ENCODE measurements at regions not wholly inside any gene's neighbourhood (a gene's known extent, or its start where the extent isn't known, plus 50 kb on each side); places are given as distances from the start of the nearest gene placed in this dataset.

- H3K4me1 ChIP-seq, result no peaks in the 10 kb centered on the region
- no peaks in the 10 kb centered on the region for H3K36me3 ChIP-seq
- WGBS, 2 donors, result 77 to 80% methylated on average over 1 of the region's 1 CpG
- intact Hi-C loops (cut with DNase I), result no loop called here
- no peaks in the 10 kb centered on the region for H3K27me3 ChIP-seq
- no peaks in the 10 kb centered on the region for H3K9me3 ChIP-seq
- H3K27ac ChIP-seq, result no peak overlapping the region
- no peak overlapping the region for H3K4me3 ChIP-seq
- no peak for DNase-seq
- no peak for TF ChIP-seq POLR2AphosphoS5 (IDR thresholded peaks at IDR 0.05)
- no peak for TF ChIP-seq CTCF (IDR thresholded peaks at IDR 0.05)
- no peak for TF ChIP-seq POLR2A (IDR thresholded peaks at IDR 0.05)
- TF ChIP-seq EP300 (IDR thresholded peaks at IDR 0.05), result no peak
These were observed 266.2 kb upstream of the PHF14 start for GRCh38 chr7:10707519-10707918.

- Histone ChIP-seq H3K4me3 (no peak overlapping the region), H3K27ac (no peak overlapping the region), H3K27me3 (no peaks in the 10 kb centered on the region), H3K4me1 (no peaks in the 10 kb centered on the region), H3K36me3 (no peaks in the 10 kb centered on the region), H3K9me3 (no peaks in the 10 kb centered on the region)
- 26 to 33% methylated on average over 5 of the region's 5 CpGs for WGBS, 2 donors
- no peak for DNase-seq
- TF ChIP-seq EP300 (IDR thresholded peaks at IDR 0.05) (no peak), POLR2AphosphoS5 (IDR thresholded peaks at IDR 0.05) (no peak), POLR2A (IDR thresholded peaks at IDR 0.05) (no peak), CTCF (IDR thresholded peaks at IDR 0.05) (no peak)
- intact Hi-C loops (cut with DNase I), result no loop called here
These were observed 265.2 kb upstream of the PHF14 start for GRCh38 chr7:10708447-10708846.

- no peaks in the 10 kb centered on the region for H3K27me3 ChIP-seq
- WGBS, 2 donors, result 77 to 84% methylated on average over 5 of the region's 5 CpGs
- no peak overlapping the region for H3K4me3 ChIP-seq
- DNase-seq, result no peak
- no peak overlapping the region for H3K27ac ChIP-seq
- no peaks in the 10 kb centered on the region for H3K9me3 ChIP-seq
- H3K36me3 ChIP-seq, result no peaks in the 10 kb centered on the region
- no peak for TF ChIP-seq CTCF (IDR thresholded peaks at IDR 0.05)
- TF ChIP-seq POLR2AphosphoS5 (IDR thresholded peaks at IDR 0.05), result no peak
- no peak for TF ChIP-seq POLR2A (IDR thresholded peaks at IDR 0.05)
- TF ChIP-seq EP300 (IDR thresholded peaks at IDR 0.05), result no peak
- intact Hi-C loops (cut with DNase I), result no loop called here
- no peaks in the 10 kb centered on the region for H3K4me1 ChIP-seq
These were observed 254.9 kb upstream of the PHF14 start for GRCh38 chr7:10718768-10719167.

GRCh38 chr7:10720042-10720441, 253.6 kb upstream of the PHF14 start:
- H3K27ac ChIP-seq, result no peak overlapping the region
- intact Hi-C loops (cut with DNase I), result no loop called here
- H3K4me1 ChIP-seq, result no peaks in the 10 kb centered on the region
- TF ChIP-seq POLR2AphosphoS5 (IDR thresholded peaks at IDR 0.05) (no peak), POLR2A (IDR thresholded peaks at IDR 0.05) (no peak), CTCF (IDR thresholded peaks at IDR 0.05) (no peak), EP300 (IDR thresholded peaks at IDR 0.05) (no peak)
- no peaks in the 10 kb centered on the region for H3K9me3 ChIP-seq
- H3K27me3 ChIP-seq, result no peaks in the 10 kb centered on the region
- DNase-seq, result no peak
- H3K4me3 ChIP-seq, result no peak overlapping the region
- no peaks in the 10 kb centered on the region for H3K36me3 ChIP-seq

GRCh38 chr7:10721289-10721688, 252.4 kb upstream of the PHF14 start:
- Histone ChIP-seq H3K4me1 (no peaks in the 10 kb centered on the region), H3K4me3 (no peak overlapping the region), H3K27ac (no peak overlapping the region), H3K36me3 (no peaks in the 10 kb centered on the region), H3K9me3 (no peaks in the 10 kb centered on the region), H3K27me3 (no peaks in the 10 kb centered on the region)
- TF ChIP-seq EP300 (IDR thresholded peaks at IDR 0.05), result no peak
- no peak for TF ChIP-seq POLR2A (IDR thresholded peaks at IDR 0.05)
- TF ChIP-seq CTCF (IDR thresholded peaks at IDR 0.05), result no peak
- no peak for TF ChIP-seq POLR2AphosphoS5 (IDR thresholded peaks at IDR 0.05)
- 78 to 86% methylated on average over 3 of the region's 3 CpGs for WGBS, 2 donors
- no peak for DNase-seq
- intact Hi-C loops (cut with DNase I), result no loop called here

Measured in sigmoid colon (tissue), 6 donors.